ENCODE measurements at regions not wholly inside any gene's neighbourhood (a gene's known extent, or its start where the extent isn't known, plus 50 kb on each side); places are given as distances from the start of the nearest gene placed in this dataset.

- TF ChIP-seq TARDBP (IDR thresholded peaks at IDR 0.05) (no peak), HDGF (IDR thresholded peaks at IDR 0.05; ENCODE audit: borderline replicate concordance) (no peak), ZNF384 (IDR thresholded peaks at IDR 0.05) (no peak), FOXA1 (IDR thresholded peaks at IDR 0.05) (no peak), FOXK2 (IDR thresholded peaks at IDR 0.05) (no peak), FOXM1 (IDR thresholded peaks at IDR 0.05; ENCODE audit: borderline replicate concordance) (no peak), SP1 (IDR thresholded peaks at IDR 0.05) (no peak), BHLHE40 (IDR thresholded peaks at IDR 0.05; ENCODE audit: borderline replicate concordance) (no peak), L3MBTL2 (conservative IDR thresholded peaks at IDR 0.05) (no peak), LEF1 (IDR thresholded peaks at IDR 0.05; ENCODE audit: borderline replicate concordance) (no peak), ELF4 (IDR thresholded peaks at IDR 0.05) (no peak), SUZ12 (IDR thresholded peaks at IDR 0.05) (no peak), CTBP1 (IDR thresholded peaks at IDR 0.05; ENCODE audit: borderline replicate concordance) (no peak), NFRKB (IDR thresholded peaks at IDR 0.05) (no peak), ARNT (IDR thresholded peaks at IDR 0.05) (no peak)
- TF ChIP-seq, protein P1, sequence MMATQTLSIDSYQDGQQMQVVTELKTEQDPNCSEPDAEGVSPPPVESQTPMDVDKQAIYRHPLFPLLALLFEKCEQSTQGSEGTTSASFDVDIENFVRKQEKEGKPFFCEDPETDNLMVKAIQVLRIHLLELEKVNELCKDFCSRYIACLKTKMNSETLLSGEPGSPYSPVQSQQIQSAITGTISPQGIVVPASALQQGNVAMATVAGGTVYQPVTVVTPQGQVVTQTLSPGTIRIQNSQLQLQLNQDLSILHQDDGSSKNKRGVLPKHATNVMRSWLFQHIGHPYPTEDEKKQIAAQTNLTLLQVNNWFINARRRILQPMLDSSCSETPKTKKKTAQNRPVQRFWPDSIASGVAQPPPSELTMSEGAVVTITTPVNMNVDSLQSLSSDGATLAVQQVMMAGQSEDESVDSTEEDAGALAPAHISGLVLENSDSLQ (IDR thresholded peaks at IDR 0.05): no peak
- POLR2A ChIA-PET: no interaction called here
- DNase-seq (ENCODE audit: extremely low spot score): no peak
- CTCF ChIA-PET: interaction anchor here (0.7 kb wide), 1 partner anchor 114 kb away, joined by 3 read pairs; no protein-coding TSS in a partner anchor
Observed at GRCh38 chr4:123262080-123262479, 134.5 kb upstream of the SPRY1 start.

GRCh38 chr4:123265443-123265842 is 131.2 kb upstream of the SPRY1 start:
- ChIA-PET CTCF (no interaction called here), POLR2A (no interaction called here)
- DNase-seq (ENCODE audit: extremely low spot score): no peak
- TF ChIP-seq ARNT (IDR thresholded peaks at IDR 0.05): no peak
- no peak for TF ChIP-seq FOXM1 (IDR thresholded peaks at IDR 0.05; ENCODE audit: borderline replicate concordance)
- TF ChIP-seq ELF4 (IDR thresholded peaks at IDR 0.05): no peak
- no peak for TF ChIP-seq LEF1 (IDR thresholded peaks at IDR 0.05; ENCODE audit: borderline replicate concordance)
- no peak for TF ChIP-seq FOXA1 (IDR thresholded peaks at IDR 0.05)
- TF ChIP-seq NFRKB (IDR thresholded peaks at IDR 0.05): no peak
- TF ChIP-seq L3MBTL2 (conservative IDR thresholded peaks at IDR 0.05): no peak
- TF ChIP-seq BHLHE40 (IDR thresholded peaks at IDR 0.05; ENCODE audit: borderline replicate concordance): no peak
- no peak for TF ChIP-seq CTBP1 (IDR thresholded peaks at IDR 0.05; ENCODE audit: borderline replicate concordance)
- TF ChIP-seq, protein P1 (IDR thresholded peaks at IDR 0.05): no peak
- no peak for TF ChIP-seq TARDBP (IDR thresholded peaks at IDR 0.05)
- no peak for TF ChIP-seq ZNF384 (IDR thresholded peaks at IDR 0.05)

DNA sequence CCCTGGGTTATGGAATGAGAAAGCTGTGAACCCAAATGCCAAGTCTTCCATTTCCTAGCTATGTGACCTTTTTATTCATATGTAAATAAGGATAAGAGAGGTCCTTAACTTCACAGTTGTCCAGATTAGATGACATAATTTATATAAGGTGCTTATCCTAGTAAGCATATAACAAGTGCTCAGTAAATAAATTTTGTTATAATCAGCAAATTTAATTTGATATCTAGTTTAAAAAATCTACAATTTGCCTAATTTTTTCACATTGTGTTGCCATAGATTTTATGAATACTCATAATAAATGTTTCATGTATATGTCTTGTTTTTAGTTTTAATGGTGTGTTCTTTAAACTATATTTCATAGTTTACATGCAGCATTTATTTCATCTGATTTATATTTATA is 130.4 kb upstream of the SPRY1 start:
- CTCF ChIA-PET: no interaction called here
- no peak for DNase-seq (ENCODE audit: extremely low spot score)
- POLR2A ChIA-PET: no interaction called here
- no peak for TF ChIP-seq FOXM1 (IDR thresholded peaks at IDR 0.05; ENCODE audit: borderline replicate concordance)

DNA sequence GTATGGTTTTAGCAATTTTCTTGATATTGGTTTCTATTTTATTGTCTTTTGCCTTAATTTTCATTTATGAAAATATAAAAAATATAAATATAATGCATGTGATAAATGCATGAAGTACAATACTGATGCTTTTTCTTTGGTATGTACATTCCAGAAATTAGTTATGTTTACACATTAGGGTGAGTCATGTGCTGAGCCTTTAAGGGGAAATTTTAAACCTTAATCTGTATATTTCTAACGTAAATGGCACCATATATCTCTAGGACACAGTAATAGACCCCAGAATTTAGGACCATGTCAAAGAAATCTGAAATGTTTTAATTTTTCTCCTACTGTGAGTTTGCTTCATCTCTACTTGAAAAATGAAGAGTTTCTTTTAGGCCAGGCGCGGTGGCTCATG is 117.8 kb upstream of the SPRY1 start:
- no peak for DNase-seq (ENCODE audit: extremely low spot score)
- ChIA-PET CTCF (no interaction called here), POLR2A (no interaction called here)
- TF ChIP-seq ARNT (IDR thresholded peaks at IDR 0.05): no peak
- TF ChIP-seq LEF1 (IDR thresholded peaks at IDR 0.05; ENCODE audit: borderline replicate concordance): no peak
- TF ChIP-seq L3MBTL2 (conservative IDR thresholded peaks at IDR 0.05): no peak
- no peak for TF ChIP-seq SP1 (IDR thresholded peaks at IDR 0.05)
- no peak for TF ChIP-seq ELF4 (IDR thresholded peaks at IDR 0.05)
- no peak for TF ChIP-seq FOXM1 (IDR thresholded peaks at IDR 0.05; ENCODE audit: borderline replicate concordance)

- POLR2A ChIA-PET: no interaction called here
- TF ChIP-seq, protein P1 (IDR thresholded peaks at IDR 0.05): no peak
- no peak for DNase-seq (ENCODE audit: extremely low spot score)
- CTCF ChIA-PET: no interaction called here
Observed at GRCh38 chr4:123283371-123283895, 113.2 kb upstream of the SPRY1 start.

- no peak for DNase-seq (ENCODE audit: extremely low spot score)
- no peak for TF ChIP-seq SUZ12 (IDR thresholded peaks at IDR 0.05)
- TF ChIP-seq CTBP1 (IDR thresholded peaks at IDR 0.05; ENCODE audit: borderline replicate concordance): no peak
- no peak for TF ChIP-seq HDGF (IDR thresholded peaks at IDR 0.05; ENCODE audit: borderline replicate concordance)
- TF ChIP-seq FOXM1 (IDR thresholded peaks at IDR 0.05; ENCODE audit: borderline replicate concordance): no peak
- no peak for TF ChIP-seq SP1 (IDR thresholded peaks at IDR 0.05)
- CTCF ChIA-PET: no interaction called here
- POLR2A ChIA-PET: no interaction called here
Observed at GRCh38 chr4:123284168-123284567, 112.4 kb upstream of the SPRY1 start.

- CTCF ChIA-PET: no interaction called here
- TF ChIP-seq LEF1 (IDR thresholded peaks at IDR 0.05; ENCODE audit: borderline replicate concordance) (no peak), SUZ12 (IDR thresholded peaks at IDR 0.05) (no peak), HDGF (IDR thresholded peaks at IDR 0.05; ENCODE audit: borderline replicate concordance) (no peak), CTBP1 (IDR thresholded peaks at IDR 0.05; ENCODE audit: borderline replicate concordance) (no peak), SP1 (IDR thresholded peaks at IDR 0.05) (no peak), BHLHE40 (IDR thresholded peaks at IDR 0.05; ENCODE audit: borderline replicate concordance) (no peak), FOXM1 (IDR thresholded peaks at IDR 0.05; ENCODE audit: borderline replicate concordance) (no peak), ZNF384 (IDR thresholded peaks at IDR 0.05) (no peak)
- TF ChIP-seq, protein P1 (IDR thresholded peaks at IDR 0.05): no peak
- DNase-seq (ENCODE audit: extremely low spot score): no peak
- POLR2A ChIA-PET: no interaction called here
Observed at GRCh38 chr4:123286903-123287466, 109.6 kb upstream of the SPRY1 start.

Measured in HEK293T (cell line).